ENCODE measurements at regions not wholly inside any gene's neighbourhood (a gene's known extent, or its start where the extent isn't known, plus 50 kb on each side); places are given as distances from the start of the nearest gene placed in this dataset.

GRCh38 chr13:78198821-78199220 lies 280.2 kb upstream of the EDNRB start:
- Histone ChIP-seq H3K36me3 (ENCODE audit: control insufficient read depth, insufficient read depth, low read length) (no peaks in the 10 kb centered on the region), H3K4me3 (ENCODE audit: low read depth, low read length) (no peak overlapping the region), H3K27me3 (replicated peaks; ENCODE audit: control insufficient read depth, insufficient read depth, low read length) (no peaks in the 10 kb centered on the region), H3K9me3 (no peaks in the 10 kb centered on the region), H3K4me1 (no peaks in the 10 kb centered on the region)
- intact Hi-C loops (cut with micrococcal nuclease; ENCODE audit: unreplicated experiment): no loop called here
- Mint-ChIP-seq H3K4me1 (ENCODE audit: low read depth, unreplicated experiment) (peaks cover under 1% of the 10 kb centered on the region), H3K9me3 (ENCODE audit: unreplicated experiment) (no peaks in the 10 kb centered on the region), H3K27ac (ENCODE audit: unreplicated experiment) (no peak overlapping the region), H3K36me3 (ENCODE audit: insufficient read depth, unreplicated experiment) (no peaks in the 10 kb centered on the region), H3K27me3 (ENCODE audit: insufficient read depth, unreplicated experiment) (no peaks in the 10 kb centered on the region), H3K4me3 (ENCODE audit: unreplicated experiment) (no peak overlapping the region)
- POLR2A ChIA-PET: no interaction called here
- CTCF ChIA-PET: no interaction called here
- no TSS peak for BruUV-seq (replicated peaks)
- no peak for DNase-seq
- no peak for TF ChIP-seq CTCF (IDR thresholded peaks at IDR 0.05; ENCODE audit: insufficient read depth in 1 of 2, low read depth in 1 of 2, low read length in 1 of 2, severe bottlenecking in 1 of 2, unreplicated experiment in 1 of 2)

GRCh38 chr13:78198419-78198818 lies 279.8 kb upstream of the EDNRB start:
- Mint-ChIP-seq H3K4me3 (ENCODE audit: unreplicated experiment) (no peak overlapping the region), H3K4me1 (ENCODE audit: low read depth, unreplicated experiment) (peaks cover 4% of the 10 kb centered on the region), H3K27me3 (ENCODE audit: insufficient read depth, unreplicated experiment) (no peaks in the 10 kb centered on the region), H3K36me3 (ENCODE audit: insufficient read depth, unreplicated experiment) (no peaks in the 10 kb centered on the region), H3K9me3 (ENCODE audit: unreplicated experiment) (no peaks in the 10 kb centered on the region), H3K27ac (ENCODE audit: unreplicated experiment) (no peak overlapping the region)
- H3K4me1 ChIP-seq: 0 out of 2 replicates have a peak, but pooled peaks cover under 1% of the 10 kb centered on the region
- no peak overlapping the region for H3K4me3 ChIP-seq (ENCODE audit: low read depth, low read length)
- H3K36me3 ChIP-seq (ENCODE audit: control insufficient read depth, insufficient read depth, low read length): no peaks in the 10 kb centered on the region
- no peak for DNase-seq
- CTCF ChIA-PET: no interaction called here
- POLR2A ChIA-PET: no interaction called here
- H3K9me3 ChIP-seq: no peaks in the 10 kb centered on the region
- no TSS peak for BruUV-seq (replicated peaks)
- intact Hi-C loops (cut with micrococcal nuclease; ENCODE audit: unreplicated experiment): no loop called here
- H3K27me3 ChIP-seq (replicated peaks; ENCODE audit: control insufficient read depth, insufficient read depth, low read length): no peaks in the 10 kb centered on the region
- TF ChIP-seq CTCF (IDR thresholded peaks at IDR 0.05; ENCODE audit: insufficient read depth in 1 of 2, low read depth in 1 of 2, low read length in 1 of 2, severe bottlenecking in 1 of 2, unreplicated experiment in 1 of 2): no peak

- Mint-ChIP-seq H3K4me1 (ENCODE audit: low read depth, unreplicated experiment) (peaks cover 12% of the 10 kb centered on the region), H3K36me3 (ENCODE audit: insufficient read depth, unreplicated experiment) (no peaks in the 10 kb centered on the region), H3K9me3 (ENCODE audit: unreplicated experiment) (no peaks in the 10 kb centered on the region), H3K27me3 (ENCODE audit: insufficient read depth, unreplicated experiment) (no peaks in the 10 kb centered on the region), H3K4me3 (ENCODE audit: unreplicated experiment) (no peak overlapping the region), H3K27ac (ENCODE audit: unreplicated experiment) (no peak overlapping the region)
- Histone ChIP-seq H3K27me3 (replicated peaks; ENCODE audit: control insufficient read depth, insufficient read depth, low read length) (no peaks in the 10 kb centered on the region), H3K4me1 (peaks cover 12% of the 10 kb centered on the region; the same call in 1 of the 2 replicates), H3K9me3 (no peaks in the 10 kb centered on the region), H3K36me3 (ENCODE audit: control insufficient read depth, insufficient read depth, low read length) (no peaks in the 10 kb centered on the region), H3K4me3 (ENCODE audit: low read depth, low read length) (no peak overlapping the region)
- intact Hi-C loops (cut with micrococcal nuclease; ENCODE audit: unreplicated experiment): no loop called here
- DNase-seq: no peak
- CTCF ChIA-PET: no interaction called here
- TF ChIP-seq CTCF (IDR thresholded peaks at IDR 0.05; ENCODE audit: insufficient read depth in 1 of 2, low read depth in 1 of 2, low read length in 1 of 2, severe bottlenecking in 1 of 2, unreplicated experiment in 1 of 2): no peak
- POLR2A ChIA-PET: no interaction called here
- no TSS peak for BruUV-seq (replicated peaks)
These were observed 278.6 kb upstream of the EDNRB start for GRCh38 chr13:78197231-78197630.
